CD4-positive, alpha-beta memory T cell (primary cell): ENCODE measurements at regions not wholly inside any gene's neighbourhood (a gene's known extent, or its start where the extent isn't known, plus 50 kb on each side); places are given as distances from the start of the nearest gene placed in this dataset.

Source experiments
- CTCF ChIA-PET: fragments of 350-600 bp; sonication (Branson Sonifier 250); formaldehyde crosslinking; loops from one replicate; lab custom pipeline; 2021; ENCODE audit warnings: inconsistent platforms; ENCODE audit not compliant: partially characterized antibody; lab: Charles Lee
- POLR2A ChIA-PET: fragments of 350-600 bp; sonication (Branson Sonifier 250); formaldehyde crosslinking; loops from one replicate; lab custom pipeline; 2021; ENCODE audit not compliant: partially characterized antibody; lab: Charles Lee
- DNase-seq, 5 donors: peaks; one replicate each; pipeline versions ENCODE4 v3.0.0 to v3.0.0-alpha.2; 2020 to 2022; ENCODE audit warnings: mixed read lengths in 1 of 5
- H3K27ac ChIP-seq: one replicate; pipeline ENCODE4 v1.7.0; 2013; ENCODE audit warnings: low read depth, low read length
- H3K27me3 ChIP-seq: 2 replicates; pipeline ENCODE4 v1.7.0; 2013; ENCODE audit warnings: mild to moderate bottlenecking, low read length, moderate library complexity; ENCODE audit not compliant: insufficient read depth
- H3K36me3 ChIP-seq: 2 replicates; pipeline ENCODE4 v1.7.0; 2013; ENCODE audit warnings: mild to moderate bottlenecking, low read length, moderate library complexity; ENCODE audit not compliant: insufficient read depth
- H3K4me1 ChIP-seq: 2 replicates; pipeline ENCODE4 v1.7.0; 2013; ENCODE audit warnings: mild to moderate bottlenecking, low read length, moderate library complexity; ENCODE audit not compliant: insufficient read depth
- H3K4me3 ChIP-seq, 2 donors: one replicate each; pipeline ENCODE4 v1.7.0; 2013; ENCODE audit warnings: low read length in 2 of 2, mild to moderate bottlenecking in 1 of 2
- H3K9me3 ChIP-seq, 2 donors: one replicate each; pipeline ENCODE4 v1.7.0; 2013; ENCODE audit warnings: low read length in 2 of 2, control low read depth in 1 of 2; ENCODE audit not compliant: control insufficient read depth in 1 of 2
- H3K27ac Mint-ChIP-seq, 7 donors: one replicate each; pipeline ENCODE4 v1.8.0; 2020 to 2021; ENCODE audit warnings: mixed read lengths in 7 of 7, mild to moderate bottlenecking in 6 of 7, inconsistent platforms in 3 of 7, moderate library complexity in 3 of 7
- H3K27me3 Mint-ChIP-seq, 2 donors: one replicate each; pipeline ENCODE4 v1.8.0; 2020 to 2021; ENCODE audit warnings: mixed read lengths in 2 of 2
- H3K36me3 Mint-ChIP-seq, 2 donors: one replicate each; pipeline ENCODE4 v1.8.0; 2020 to 2021; ENCODE audit warnings: mixed read lengths in 2 of 2, inconsistent platforms in 1 of 2, mild to moderate bottlenecking in 1 of 2
- H3K4me1 Mint-ChIP-seq, 4 donors: one replicate each; pipeline ENCODE4 v1.8.0; 2020 to 2021; ENCODE audit warnings: mixed read lengths in 4 of 4, mild to moderate bottlenecking in 1 of 4
- H3K4me3 Mint-ChIP-seq, 8 donors: one replicate each; pipeline ENCODE4 v1.8.0; 2020 to 2021; ENCODE audit warnings: mixed read lengths in 8 of 8, mild to moderate bottlenecking in 7 of 8, moderate library complexity in 6 of 8, inconsistent platforms in 3 of 8
- H3K9me3 Mint-ChIP-seq, 8 donors: one replicate each; pipeline ENCODE4 v1.8.0; 2020 to 2021; ENCODE audit warnings: mixed read lengths in 8 of 8, mild to moderate bottlenecking in 5 of 8, inconsistent platforms in 3 of 8, moderate library complexity in 1 of 8
- intact Hi-C: fragments of 100-400 bp; cut with micrococcal nuclease; formaldehyde crosslinking; loops from one replicate; pipeline ENCODE4 v1.15.1; 2023

DNA sequence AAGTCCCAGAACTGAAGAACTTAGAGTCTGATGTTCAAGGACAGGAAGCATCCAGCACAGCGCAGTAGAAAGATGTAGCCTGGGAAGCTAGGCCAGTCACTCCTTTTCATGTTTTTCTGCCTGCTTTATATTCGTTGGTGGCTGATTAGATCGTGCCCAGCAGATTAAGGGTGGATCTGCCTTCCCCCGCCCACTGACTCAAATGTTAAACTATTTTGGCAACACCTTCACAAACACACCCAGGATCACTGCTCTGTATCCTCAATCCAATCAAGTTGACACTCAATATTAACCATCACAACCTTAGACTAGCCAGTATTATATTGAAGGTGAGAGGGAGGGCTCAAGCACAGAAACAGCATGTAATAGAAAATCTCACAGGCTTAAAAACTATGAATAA lies 222.9 kb downstream of the C12orf50 start:
- H3K27me3 ChIP-seq = no peaks in the 10 kb centered on the region
- intact Hi-C loops = no loop called here
- DNase-seq = no peak
- H3K36me3 ChIP-seq = no peaks in the 10 kb centered on the region
- Mint-ChIP-seq H3K27ac (no peak overlapping the region), H3K9me3 (peaks cover 0 to 2% (median 0%) of the 10 kb centered on the region in 8 donors), H3K4me3 (no peak overlapping the region), H3K4me1 (no peaks in the 10 kb centered on the region), H3K36me3 (no peaks in the 10 kb centered on the region), H3K27me3 (no peaks in the 10 kb centered on the region)
- no peak overlapping the region for H3K4me3 ChIP-seq
- H3K9me3 ChIP-seq = no peaks in the 10 kb centered on the region
- no peaks in the 10 kb centered on the region for H3K4me1 ChIP-seq
- POLR2A ChIA-PET = no interaction called here
- no peak overlapping the region for H3K27ac ChIP-seq
- CTCF ChIA-PET = no interaction called here

DNA sequence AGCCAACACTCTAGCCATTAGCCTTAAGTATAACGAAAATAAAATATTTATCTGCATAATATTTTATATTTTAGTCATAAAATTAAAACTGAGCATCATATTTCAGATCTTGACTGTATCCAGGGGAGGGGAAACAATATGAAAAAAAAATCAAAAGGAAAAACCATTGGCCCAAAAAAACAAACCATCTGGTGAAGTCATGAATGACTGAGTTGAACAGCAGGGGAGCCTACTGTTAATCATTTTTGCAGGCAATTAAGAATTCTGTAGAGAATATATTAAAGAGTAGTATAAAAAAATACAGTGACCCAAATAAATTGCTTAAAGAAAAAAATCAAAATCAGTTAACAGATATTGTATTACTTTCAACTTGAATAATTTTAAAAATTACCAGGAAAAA lies 224.8 kb downstream of the C12orf50 start:
- H3K27ac Mint-ChIP-seq = no peak overlapping the region
- Histone ChIP-seq H3K36me3 (no peaks in the 10 kb centered on the region), H3K9me3 (no peaks in the 10 kb centered on the region), H3K27ac (no peak overlapping the region), H3K4me1 (no peaks in the 10 kb centered on the region), H3K27me3 (no peaks in the 10 kb centered on the region), H3K4me3 (no peak overlapping the region)
- H3K36me3 Mint-ChIP-seq = no peaks in the 10 kb centered on the region
- peaks cover 0 to 4% (median 0%) of the 10 kb centered on the region in 8 donors for H3K9me3 Mint-ChIP-seq
- POLR2A ChIA-PET = no interaction called here
- no peaks in the 10 kb centered on the region for H3K27me3 Mint-ChIP-seq
- DNase-seq = no peak
- no peak overlapping the region for H3K4me3 Mint-ChIP-seq
- intact Hi-C loops = no loop called here
- CTCF ChIA-PET = no interaction called here
- no peaks in the 10 kb centered on the region for H3K4me1 Mint-ChIP-seq

DNA sequence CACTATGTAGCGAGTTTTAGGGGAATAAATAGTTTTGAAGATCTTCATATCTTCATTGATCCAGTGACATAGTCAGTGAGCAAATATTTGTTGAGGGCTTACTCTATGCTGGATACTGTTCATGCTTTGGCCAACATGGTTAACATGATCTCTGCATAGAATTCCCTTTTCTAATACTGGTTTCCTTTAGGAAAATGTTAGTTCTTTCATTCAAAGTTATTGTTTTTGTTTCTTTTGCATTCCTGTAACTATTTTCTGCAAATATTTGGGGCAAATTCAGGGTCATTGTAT lies 226.5 kb downstream of the C12orf50 start:
- peaks cover 0 to 2% (median 0%) of the 10 kb centered on the region in 8 donors for H3K9me3 Mint-ChIP-seq
- intact Hi-C loops = no loop called here
- Histone ChIP-seq H3K4me1 (no peaks in the 10 kb centered on the region), H3K27me3 (no peaks in the 10 kb centered on the region), H3K9me3 (no peaks in the 10 kb centered on the region), H3K36me3 (no peaks in the 10 kb centered on the region), H3K4me3 (no peak overlapping the region), H3K27ac (no peak overlapping the region)
- no peaks in the 10 kb centered on the region for H3K27me3 Mint-ChIP-seq
- no peak overlapping the region for H3K27ac Mint-ChIP-seq
- no peak overlapping the region for H3K4me3 Mint-ChIP-seq
- CTCF ChIA-PET = no interaction called here
- no peaks in the 10 kb centered on the region for H3K4me1 Mint-ChIP-seq
- POLR2A ChIA-PET = no interaction called here
- no peaks in the 10 kb centered on the region for H3K36me3 Mint-ChIP-seq
- DNase-seq = no peak

DNA sequence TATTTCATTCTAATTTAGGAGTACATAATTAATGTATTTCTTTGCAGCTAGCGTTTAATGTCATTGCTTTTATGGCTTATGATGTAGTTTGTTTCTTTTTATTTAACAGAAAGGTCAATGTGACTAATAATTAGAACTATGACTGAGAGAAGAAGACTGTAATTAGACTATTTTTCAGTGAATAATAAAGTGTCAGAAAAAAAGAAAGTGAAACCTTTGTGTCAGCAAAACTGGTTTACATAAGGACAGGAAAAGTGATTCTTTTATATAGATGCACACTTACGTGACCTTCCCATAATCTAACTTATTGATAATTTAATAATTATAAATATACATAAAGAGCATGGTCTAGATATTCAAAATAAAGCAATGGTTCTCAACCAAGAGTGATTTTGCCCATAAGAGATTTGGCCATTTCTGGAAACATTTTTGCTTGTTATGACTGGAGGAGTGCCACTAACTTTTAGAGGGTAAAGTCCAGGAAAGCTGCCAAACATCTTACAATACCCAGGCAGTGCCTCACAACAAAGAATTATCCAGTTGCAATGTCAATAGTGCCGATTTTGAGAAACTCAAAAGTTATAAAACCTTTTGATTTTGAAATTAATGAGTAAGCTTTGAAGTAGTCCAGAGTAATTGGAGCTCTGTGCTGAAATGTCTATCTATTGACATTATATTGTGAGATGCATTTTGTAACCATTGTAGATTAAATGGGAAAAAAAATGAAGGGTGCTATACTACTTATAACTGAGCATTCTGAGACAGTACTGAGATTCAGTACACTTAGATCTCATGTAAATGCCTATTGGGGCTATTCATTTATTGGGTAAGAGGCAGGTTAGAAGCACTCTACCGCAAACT lies 227.1 kb downstream of the C12orf50 start:
- ChIA-PET POLR2A (no interaction called here), CTCF (no interaction called here)
- no peaks in the 10 kb centered on the region for H3K4me1 ChIP-seq
- no peaks in the 10 kb centered on the region for H3K36me3 ChIP-seq
- no peaks in the 10 kb centered on the region for H3K27me3 ChIP-seq
- no peak overlapping the region for H3K27ac ChIP-seq
- Mint-ChIP-seq H3K27ac (no peak overlapping the region), H3K4me1 (no peaks in the 10 kb centered on the region), H3K36me3 (no peaks in the 10 kb centered on the region), H3K9me3 (peaks cover 0 to 2% (median 0%) of the 10 kb centered on the region in 8 donors), H3K4me3 (peak overlapping the region in 1 of 8 donors; percentile 11), H3K27me3 (no peaks in the 10 kb centered on the region)
- H3K4me3 ChIP-seq = no peak overlapping the region
- DNase-seq = no peak
- no peaks in the 10 kb centered on the region for H3K9me3 ChIP-seq
- intact Hi-C loops = no loop called here

DNA sequence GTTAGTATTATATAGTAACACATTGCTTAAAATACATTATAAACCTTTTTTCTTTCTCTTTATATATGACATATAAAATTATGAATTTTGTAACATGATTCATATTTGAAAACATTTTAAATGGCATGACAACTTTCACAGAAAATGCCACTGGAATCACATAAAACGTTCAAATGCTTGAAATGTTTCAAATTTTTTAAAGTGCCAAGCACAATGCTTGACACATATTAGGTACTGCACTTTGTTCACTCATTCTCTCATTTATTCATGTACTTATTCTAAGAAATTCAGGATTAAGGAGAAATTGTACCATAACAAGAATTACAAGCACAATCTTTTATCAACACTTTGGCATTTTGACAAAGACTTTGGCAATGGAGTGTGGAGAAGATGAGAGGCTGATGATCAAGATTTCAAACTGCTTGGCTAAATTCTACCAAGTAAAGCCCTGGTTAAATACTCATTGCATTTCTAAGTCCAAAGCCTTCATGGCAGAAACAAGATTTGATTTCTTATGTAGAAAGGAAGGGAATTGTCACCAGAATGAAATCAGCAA lies 232.2 kb downstream of the C12orf50 start:
- POLR2A ChIA-PET = no interaction called here
- H3K27me3 Mint-ChIP-seq = no peaks in the 10 kb centered on the region
- no peak for DNase-seq
- H3K27ac ChIP-seq = no peak overlapping the region
- no peaks in the 10 kb centered on the region for H3K36me3 Mint-ChIP-seq
- H3K4me1 ChIP-seq = no peaks in the 10 kb centered on the region
- H3K36me3 ChIP-seq = no peaks in the 10 kb centered on the region
- no peaks in the 10 kb centered on the region for H3K9me3 ChIP-seq
- intact Hi-C loops = no loop called here
- no peak overlapping the region for H3K4me3 Mint-ChIP-seq
- no peak overlapping the region for H3K27ac Mint-ChIP-seq
- CTCF ChIA-PET = no interaction called here
- no peaks in the 10 kb centered on the region for H3K4me1 Mint-ChIP-seq
- H3K9me3 Mint-ChIP-seq = peaks cover 0 to 5% (median 0%) of the 10 kb centered on the region in 8 donors
- H3K4me3 ChIP-seq = no peak overlapping the region
- no peaks in the 10 kb centered on the region for H3K27me3 ChIP-seq

DNA sequence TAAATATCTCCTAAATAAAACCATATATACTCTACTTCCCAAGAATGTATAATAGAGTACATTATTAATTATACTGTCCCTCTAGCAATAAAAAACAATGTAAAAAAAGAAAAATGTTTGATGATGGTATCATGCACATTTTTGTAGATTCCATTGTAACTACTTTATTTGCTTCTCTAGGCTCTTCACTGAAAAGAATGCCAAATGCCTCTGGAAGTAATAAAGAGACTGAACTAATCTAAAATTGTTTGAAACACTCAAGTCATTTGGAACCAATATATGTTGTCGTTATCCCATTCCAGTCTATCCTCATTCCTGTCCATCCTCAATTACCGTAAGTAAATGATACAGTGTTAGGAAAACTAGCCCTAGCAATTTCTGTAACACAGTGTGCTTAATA lies 233.6 kb downstream of the C12orf50 start:
- no peak for DNase-seq
- ChIA-PET CTCF (no interaction called here), POLR2A (no interaction called here)
- H3K9me3 Mint-ChIP-seq = peaks cover 0 to 5% (median 0%) of the 10 kb centered on the region in 8 donors
- H3K27me3 ChIP-seq = no peaks in the 10 kb centered on the region
- H3K4me1 ChIP-seq = no peaks in the 10 kb centered on the region
- no peaks in the 10 kb centered on the region for H3K9me3 ChIP-seq
- no peak overlapping the region for H3K27ac Mint-ChIP-seq
- no peaks in the 10 kb centered on the region for H3K36me3 Mint-ChIP-seq
- intact Hi-C loops = no loop called here
- H3K4me3 ChIP-seq = no peak overlapping the region
- H3K36me3 ChIP-seq = no peaks in the 10 kb centered on the region
- no peak overlapping the region for H3K27ac ChIP-seq
- H3K4me3 Mint-ChIP-seq = no peak overlapping the region
- no peaks in the 10 kb centered on the region for H3K4me1 Mint-ChIP-seq
- no peaks in the 10 kb centered on the region for H3K27me3 Mint-ChIP-seq

DNA sequence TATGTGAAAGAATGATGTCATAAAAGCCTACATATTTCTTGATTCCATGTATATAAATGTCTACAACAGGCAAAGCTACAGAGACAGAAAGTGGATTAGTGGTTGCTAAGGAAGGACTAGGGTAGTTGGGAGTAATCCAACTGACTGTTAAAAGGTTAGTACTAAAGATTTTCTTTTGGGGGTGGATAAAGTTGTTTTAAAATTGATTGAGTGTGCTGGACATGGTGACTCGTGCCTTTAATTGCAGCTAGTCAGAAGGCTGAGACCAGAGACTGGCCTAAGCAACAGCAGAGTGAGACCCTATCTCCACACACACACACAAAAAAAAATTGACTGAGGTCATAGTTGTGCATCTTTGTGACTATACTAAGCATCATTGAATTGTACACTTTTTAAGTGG lies 234.3 kb downstream of the C12orf50 start:
- CTCF ChIA-PET = no interaction called here
- no peaks in the 10 kb centered on the region for H3K36me3 Mint-ChIP-seq
- no peaks in the 10 kb centered on the region for H3K36me3 ChIP-seq
- intact Hi-C loops = no loop called here
- no peaks in the 10 kb centered on the region for H3K27me3 ChIP-seq
- H3K4me1 ChIP-seq = no peaks in the 10 kb centered on the region
- no peaks in the 10 kb centered on the region for H3K27me3 Mint-ChIP-seq
- no peaks in the 10 kb centered on the region for H3K9me3 ChIP-seq
- no peak overlapping the region for H3K4me3 ChIP-seq
- H3K9me3 Mint-ChIP-seq = peaks cover 0 to 5% (median 0%) of the 10 kb centered on the region in 8 donors
- H3K4me3 Mint-ChIP-seq = no peak overlapping the region
- no peak overlapping the region for H3K27ac Mint-ChIP-seq
- no peaks in the 10 kb centered on the region for H3K4me1 Mint-ChIP-seq
- H3K27ac ChIP-seq = no peak overlapping the region
- DNase-seq = no peak
- POLR2A ChIA-PET = no interaction called here
